GM20000 (cell line): ENCODE measurements at regions not wholly inside any gene's neighbourhood (a gene's known extent, or its start where the extent isn't known, plus 50 kb on each side); places are given as distances from the start of the nearest gene placed in this dataset.

ENCODE experiments used
- DNase-seq: peaks from one replicate; pipeline ENCODE4 v3.0.0; 2012; ENCODE audit warnings: low spot score
- CTCF ChIP-seq: IDR thresholded peaks from 2 replicates; pipeline ENCODE4 v1.5.1; 2012; ENCODE audit warnings: mild to moderate bottlenecking, control low read depth; ENCODE audit errors: extremely low read depth, missing control alignments

DNA sequence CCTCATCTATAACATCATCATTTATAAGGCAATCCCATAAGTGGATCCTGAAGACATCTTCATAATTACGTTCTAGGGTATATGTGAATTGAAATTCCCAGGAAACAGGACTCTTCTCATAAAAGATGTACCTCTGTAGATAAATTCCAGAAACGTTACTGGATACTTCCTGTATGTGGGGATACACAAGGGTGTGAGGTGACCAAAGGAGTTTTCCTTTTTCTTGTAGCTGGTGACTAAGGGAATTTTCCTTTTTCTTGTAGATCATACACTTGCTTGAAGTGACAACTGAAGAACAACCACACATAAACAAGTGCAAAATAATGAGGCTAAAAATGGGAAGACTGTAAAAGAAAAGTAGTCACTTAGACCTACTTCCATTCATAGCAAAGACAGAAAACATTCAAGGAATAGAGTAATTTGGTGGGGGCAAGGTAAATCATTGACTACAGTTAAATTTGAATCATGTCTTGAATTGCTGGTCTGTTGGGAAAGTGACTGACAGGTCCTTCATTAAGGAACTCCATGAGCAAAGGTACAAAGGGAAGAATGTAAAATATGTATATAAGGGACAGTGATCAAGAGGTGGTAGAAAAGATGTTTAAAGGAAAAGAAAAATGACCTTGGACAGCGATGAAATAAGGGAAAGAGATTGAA, 53.2 kb upstream of the UBE2E3 start:
- DNase-seq, result no peak
- TF ChIP-seq CTCF, result no peak

DNA sequence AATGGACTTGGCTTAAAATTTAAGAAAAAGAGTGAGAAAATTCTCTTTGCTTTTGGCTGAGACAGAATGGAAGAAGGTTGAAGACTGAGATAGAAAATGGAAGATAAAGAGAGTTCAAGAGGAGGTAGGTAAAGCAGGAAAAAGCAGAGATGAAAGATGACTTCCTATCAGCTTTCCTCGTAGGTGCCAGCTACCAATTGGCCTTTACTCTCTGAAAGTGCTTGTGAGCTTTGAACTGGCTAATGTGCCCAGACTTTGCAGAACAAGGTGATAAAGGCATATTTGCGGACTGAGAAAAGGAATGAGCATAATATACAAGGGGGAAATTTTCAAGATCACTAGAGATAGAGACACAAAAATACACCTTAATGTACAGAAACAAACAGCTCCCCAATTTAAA, 54.7 kb upstream of the UBE2E3 start:
- no peak for TF ChIP-seq CTCF
- DNase-seq, result no peak

- DNase-seq, result no peak
- no peak for TF ChIP-seq CTCF
Observed at GRCh38 chr2:180924063-180924462, 56.3 kb upstream of the UBE2E3 start.

DNA sequence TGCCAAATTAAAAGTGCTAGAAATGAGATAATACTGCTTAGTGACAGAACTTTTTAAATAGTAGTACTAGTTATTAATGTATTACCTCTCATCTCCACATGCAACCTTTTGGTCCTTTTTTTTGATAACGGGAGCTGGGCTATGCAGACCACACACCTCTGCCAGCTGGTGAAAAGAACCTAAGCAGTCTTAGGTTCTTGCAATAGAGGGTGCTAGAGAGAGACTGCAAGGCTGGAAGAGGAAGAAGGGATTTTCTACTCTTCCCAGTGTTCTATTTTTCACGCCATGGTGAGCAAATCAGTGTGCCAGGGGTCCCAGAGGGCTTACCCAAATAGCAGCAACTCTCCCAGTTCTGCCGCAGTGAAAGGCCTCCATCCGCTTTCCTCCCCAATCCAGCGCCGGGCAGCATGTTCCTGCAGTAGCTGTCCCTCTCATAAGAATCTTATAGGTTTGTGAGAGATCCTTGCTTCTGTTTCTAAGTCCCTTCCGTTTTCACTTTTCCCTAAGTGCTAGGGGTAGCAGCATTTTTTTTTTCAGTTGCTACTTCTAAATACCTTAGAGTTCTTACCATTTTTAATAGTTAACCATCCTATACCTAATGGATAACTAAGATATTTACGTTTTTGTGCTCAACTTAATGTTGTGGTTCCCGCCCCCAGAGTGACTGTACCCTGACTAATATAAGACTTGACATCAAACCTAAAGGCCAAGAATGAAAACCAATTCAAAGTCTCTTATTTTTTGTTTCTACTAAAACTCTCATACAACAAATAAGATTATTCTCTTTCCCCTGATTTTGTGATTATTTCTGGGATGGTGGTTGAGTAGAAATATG, 69.4 kb upstream of the UBE2E3 start:
- TF ChIP-seq CTCF, result no peak
- no peak for DNase-seq

- no peak for TF ChIP-seq CTCF
- no peak for DNase-seq
Observed at GRCh38 chr2:180907731-180908130, 72.7 kb upstream of the UBE2E3 start.

DNA sequence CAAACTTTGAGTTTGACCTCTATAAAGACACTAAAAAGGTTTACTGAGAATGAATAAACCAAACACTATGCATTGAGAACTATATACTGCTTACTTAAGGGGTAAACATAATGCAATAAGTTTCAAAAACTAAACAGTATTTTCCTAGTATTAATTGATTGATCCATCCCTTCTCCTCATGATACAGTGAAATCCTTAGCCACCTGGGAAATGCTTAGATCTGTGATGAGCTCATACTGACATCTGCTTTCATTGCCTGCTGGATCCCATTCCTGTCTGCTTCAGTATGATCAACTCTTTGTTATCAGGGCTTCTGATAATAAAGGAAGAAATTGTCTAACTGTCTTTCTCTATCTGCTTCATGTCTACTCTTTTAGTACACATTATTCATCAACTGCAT, 74.9 kb upstream of the UBE2E3 start:
- TF ChIP-seq CTCF, result no peak
- no peak for DNase-seq

DNA sequence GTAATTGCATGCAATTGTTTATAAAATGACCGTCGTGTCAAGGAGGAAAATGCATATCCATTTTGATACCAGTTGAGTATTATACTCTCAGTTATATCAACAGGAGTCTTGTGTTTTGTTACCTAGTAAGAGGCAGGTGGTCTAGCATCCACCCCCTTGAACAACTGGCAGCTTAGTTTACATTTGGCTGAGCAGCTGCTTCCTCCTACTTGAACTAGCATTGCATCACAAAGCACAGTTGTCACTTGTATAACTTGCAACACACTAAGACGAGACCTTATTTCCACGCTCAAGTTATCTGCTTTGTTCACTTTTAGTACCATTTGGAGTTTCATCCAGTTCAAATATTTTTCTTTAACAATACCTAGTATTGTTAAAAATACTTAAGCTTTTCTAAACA, 75.4 kb upstream of the UBE2E3 start:
- DNase-seq, result no peak
- no peak for TF ChIP-seq CTCF
